CD4-positive, alpha-beta T cell treated with Interleukin-17A for 4 hours (primary cell): ENCODE measurements at regions not wholly inside any gene's neighbourhood (a gene's known extent, or its start where the extent isn't known, plus 50 kb on each side); places are given as distances from the start of the nearest gene placed in this dataset.

ENCODE experiments used
- DNase-seq: peaks from one replicate; pipeline ENCODE4 v3.0.0-alpha.2; 2020; ENCODE audit warnings: mixed read lengths

DNA sequence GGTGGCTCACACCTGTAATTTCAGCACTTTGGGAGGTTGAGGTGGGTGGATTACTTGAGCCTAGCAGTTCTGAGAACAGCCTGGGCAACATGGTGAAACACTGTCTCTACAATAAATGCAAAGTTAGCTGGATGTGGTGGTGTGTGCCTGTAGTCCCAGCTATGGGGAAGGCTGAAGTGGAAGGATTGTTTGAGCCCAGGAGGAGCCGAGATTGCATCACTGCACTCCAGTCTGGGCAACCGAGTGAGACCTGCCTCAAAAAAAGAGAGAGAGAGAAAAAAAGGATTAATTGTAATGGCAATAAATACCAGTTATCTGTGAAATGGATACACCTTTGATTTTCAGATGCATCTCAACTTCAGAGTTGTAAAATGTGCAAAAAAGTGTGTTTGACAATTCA, 58.8 kb downstream of the SPRY1 start:
- DNase-seq: no peak

DNA sequence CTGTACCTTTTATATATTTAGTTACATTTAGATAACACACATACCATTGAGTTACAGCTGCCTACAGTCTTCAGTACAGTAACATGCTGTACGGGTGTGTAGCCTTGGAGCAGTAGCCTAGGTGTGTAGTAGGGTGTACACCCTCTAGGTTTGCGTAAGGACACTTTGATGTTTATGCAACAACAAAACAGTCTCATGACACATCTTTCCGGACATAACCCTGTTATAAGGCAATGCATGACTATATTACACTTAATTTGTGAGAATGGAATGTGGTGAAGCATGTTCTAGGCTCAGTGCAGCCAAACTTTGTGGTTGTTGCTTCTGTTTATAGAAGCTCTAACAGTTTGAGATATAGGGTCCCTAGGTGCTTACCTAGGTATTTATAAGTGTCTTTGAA, 65.4 kb downstream of the SPRY1 start:
- DNase-seq: no peak

DNA sequence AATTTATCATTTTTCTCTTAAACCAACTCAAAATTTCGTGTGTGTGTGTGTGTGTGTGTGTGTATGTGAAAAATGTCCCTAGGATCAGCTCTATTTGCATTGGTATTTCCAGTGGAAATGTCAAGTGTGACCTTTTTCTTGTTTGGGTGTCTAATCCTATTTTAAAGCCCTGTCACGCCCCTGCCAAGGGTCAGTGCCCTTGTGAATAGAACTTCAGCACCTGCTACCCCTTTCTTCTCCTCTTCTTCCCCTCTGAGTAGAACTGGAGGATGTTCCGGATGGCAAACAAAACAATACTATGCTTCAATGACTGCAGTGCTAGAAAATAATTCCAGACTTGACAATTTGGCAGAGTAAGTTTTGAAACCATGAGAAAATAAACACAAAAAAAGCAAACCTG, 67.3 kb downstream of the SPRY1 start:
- DNase-seq: no peak

DNA sequence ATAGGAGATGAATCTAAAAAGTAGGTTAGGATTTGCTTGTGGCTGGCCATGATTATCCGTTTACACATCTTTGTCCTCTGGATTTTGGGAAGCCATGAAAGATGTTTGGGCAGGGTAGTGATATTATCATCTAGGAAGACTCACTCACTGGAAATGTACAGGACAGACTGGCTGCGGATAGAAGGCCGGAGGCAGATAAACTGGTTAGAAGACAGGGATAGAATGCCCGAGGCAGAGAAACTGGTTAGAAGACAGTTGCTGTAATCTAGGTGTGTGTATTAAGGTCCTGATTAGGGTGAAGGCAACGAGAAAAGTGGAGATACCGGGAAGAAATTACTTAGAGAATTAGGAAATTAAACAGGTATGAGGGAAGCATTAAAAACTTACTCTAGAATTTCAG, 68.8 kb downstream of the SPRY1 start:
- no peak for DNase-seq

DNA sequence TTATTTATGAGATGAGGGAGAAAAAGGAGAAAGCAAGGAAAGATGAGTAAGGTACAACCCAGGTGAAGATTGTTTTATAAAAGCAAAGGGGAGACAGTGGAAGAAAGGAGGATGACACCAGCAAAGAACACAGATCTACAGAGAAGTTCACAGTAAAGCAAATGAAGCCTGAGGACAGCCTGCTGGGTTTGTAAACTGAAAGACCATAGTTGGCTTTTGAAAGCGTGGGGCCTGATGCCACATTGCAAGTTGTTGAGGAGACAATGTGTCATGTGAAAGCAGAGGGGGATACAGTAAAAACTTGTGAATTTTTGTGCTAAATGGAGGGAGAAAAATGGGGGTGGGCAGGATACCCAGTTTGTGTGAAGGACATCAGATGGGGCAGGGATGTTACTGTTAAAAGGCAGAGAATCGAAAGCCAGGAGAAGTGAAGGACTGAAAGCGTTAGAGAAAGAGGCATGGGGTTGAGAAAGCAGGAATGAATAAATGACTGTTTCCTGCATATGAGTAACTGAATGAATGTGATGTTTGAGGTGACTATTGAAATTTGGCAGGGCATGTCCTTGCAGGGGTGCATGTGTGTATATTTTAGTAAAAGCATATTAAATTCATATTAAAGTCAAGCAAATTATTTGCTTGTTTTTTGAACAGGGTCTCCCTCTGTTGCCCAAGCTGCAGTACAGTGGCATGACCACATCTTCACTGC, 69.6 kb downstream of the SPRY1 start:
- DNase-seq: no peak

DNA sequence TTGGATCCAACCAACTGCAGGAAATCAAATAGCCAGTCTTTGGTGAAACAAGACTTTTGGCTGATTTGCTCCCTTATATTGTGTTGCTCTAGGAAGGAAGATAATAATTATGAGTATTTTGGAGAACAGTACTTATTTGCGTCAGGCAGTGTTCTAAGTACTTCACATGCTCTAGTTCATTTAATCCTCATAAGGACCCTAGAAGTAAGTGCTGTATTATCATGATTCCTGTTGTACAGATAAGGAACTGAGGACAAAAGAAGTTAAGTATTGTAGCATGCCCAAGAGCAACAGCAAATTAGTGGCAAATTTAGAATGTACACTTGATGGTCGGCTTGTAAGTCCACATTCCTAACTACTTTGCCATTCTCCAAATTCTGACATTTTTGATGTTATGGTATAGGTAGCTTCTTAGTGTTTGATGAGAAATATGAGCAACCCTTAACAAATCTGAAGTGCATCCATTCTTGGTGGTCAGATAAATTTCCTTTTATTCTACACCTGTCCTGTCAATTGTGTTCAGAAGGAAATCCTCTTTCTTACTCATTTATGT, 72.0 kb downstream of the SPRY1 start:
- no peak for DNase-seq

DNA sequence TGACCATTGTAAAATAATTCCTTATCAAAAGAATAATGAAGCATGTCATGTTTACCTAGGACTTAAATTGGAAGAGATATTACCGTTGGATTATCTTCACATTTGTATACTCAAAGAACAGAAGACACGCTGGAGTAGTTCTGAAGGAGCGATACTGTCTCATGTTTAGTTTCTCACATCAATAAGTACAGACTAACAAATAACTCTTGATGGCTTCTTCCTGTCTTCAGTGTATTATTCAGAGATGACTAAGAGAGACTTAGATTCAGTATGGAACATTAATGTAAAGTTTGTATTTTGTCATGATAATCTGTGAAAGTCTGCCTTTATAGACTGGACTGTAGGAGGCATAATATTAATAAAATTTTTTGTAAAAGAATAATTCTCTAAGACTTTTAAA, 72.7 kb downstream of the SPRY1 start:
- no peak for DNase-seq

DNA sequence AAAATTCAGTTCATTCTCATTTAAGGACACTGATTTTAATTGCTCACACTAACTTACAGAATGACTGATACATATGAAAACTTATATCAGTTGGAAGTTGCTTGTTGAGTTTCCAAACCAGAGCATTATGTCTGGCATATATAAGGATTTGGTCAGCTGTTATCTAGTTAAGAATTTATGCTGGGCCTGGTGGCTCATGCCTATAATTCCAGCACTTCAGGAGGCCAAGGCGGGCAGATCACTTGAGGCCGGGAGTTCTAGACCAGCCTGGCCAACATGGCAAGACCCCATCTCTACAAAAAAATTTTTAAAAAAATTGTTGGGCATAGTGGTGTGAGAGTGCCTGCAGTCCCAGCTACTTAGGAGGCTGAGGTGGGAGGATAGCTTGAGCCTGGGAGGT, 73.1 kb downstream of the SPRY1 start:
- DNase-seq: no peak

DNA sequence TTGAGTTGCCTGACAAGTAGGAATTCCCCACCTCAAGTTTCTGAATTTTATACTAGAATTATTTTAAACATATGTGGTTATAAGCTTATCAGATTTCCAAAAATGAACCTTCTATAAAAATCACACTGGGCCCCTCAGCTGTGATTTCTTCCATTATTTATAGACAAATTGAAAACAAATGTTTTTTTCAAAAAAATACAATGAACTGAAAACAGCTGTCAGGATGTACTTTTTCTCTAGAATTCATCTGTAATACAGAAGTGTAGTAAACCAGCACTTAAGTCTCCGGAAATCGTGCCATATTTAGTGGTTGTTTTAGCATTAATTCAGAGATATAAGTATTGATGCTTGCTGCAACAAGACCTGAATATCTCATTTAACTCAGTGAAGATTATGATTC, 74.0 kb downstream of the SPRY1 start:
- no peak for DNase-seq

DNA sequence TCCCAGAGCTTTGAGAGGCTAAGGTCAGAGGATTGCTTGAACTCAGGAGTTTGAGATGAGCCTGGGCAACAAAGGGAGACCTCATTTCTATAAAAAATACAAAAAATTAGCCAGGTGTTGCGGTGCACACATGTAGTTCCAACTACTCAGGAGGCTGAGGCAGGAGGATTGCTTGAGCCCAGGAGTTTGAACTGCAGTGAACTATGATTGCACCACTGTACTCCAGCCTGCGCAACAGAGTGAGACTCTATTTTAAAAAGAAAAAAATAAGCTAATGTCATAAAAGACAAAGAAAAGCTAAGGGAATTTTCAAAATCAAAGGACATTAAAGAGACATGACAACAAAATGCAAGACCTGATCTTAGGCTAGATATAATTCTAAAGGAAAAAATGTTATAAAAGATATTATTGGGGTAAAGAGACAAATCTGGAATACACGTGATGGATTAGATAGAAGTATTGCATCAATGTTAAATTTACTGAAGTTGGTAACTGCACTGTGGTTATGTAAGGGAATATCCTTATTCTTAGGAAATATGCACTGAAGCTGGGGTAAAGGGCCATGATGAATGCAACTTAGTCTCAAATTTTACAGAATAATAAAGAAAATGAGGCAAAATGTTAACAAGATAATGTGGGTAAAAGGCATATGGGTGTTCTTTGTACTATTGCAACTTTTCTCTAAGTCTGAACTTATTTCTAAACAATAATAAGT, 75.2 kb downstream of the SPRY1 start:
- no peak for DNase-seq

DNA sequence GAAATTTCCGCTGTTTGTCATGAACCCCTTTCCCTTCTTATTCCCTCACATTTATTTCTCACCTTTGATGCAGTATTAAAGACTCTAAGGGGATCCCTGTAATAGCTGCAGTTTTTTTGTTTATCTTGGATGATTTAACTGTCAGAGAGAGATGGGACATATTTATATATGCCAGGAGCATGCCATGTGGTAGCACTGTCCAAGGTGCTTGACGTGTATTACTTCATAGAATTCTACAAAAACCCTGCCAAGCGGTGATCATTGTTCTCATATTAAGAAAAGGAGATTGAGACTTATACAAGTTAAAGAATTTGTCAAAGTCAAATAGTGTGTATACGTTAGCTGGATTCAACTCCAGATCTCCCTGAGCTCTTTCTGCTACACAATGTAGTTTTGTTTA, 78.2 kb downstream of the SPRY1 start:
- no peak for DNase-seq

DNA sequence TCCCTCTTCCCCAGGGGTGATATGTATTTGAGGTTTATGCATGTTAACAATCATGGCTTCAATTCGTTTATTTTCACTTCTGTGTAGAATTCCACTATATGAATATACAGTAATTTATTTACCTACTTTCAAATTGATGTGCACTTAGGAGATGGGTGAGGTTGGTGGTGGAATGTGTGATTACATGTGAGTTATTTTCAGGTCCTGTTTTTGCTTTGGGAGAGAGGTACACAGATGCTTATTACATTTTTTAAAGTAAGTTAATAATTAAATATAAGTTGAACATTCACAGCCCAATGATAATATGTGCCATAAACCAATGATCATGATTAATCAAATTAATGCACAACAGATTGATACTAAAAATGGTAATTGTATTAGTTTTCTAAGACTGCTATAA, 79.5 kb downstream of the SPRY1 start:
- DNase-seq: no peak

DNA sequence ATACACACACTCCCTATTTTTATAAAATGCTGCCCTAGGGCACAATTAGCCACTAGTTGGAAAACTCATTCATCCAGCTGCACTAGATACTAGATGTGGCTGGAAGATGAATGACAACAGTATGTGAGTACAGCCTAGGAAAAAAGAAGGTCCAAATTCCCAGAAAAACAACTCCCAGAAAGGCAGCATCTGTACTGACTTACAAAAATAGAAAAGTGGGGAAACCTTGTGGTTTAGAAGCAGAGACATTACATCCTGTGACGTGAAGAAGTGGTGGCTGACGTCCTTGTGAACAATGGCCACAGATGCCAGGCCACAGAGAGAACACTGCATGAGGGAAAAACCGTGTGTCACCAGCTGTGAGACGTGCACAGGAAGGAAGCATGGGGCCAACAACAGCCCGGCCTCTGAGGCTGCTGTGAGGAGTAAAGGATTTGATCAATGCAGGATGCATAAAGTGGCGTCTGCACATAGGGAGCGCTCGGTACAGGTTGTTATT, 81.2 kb downstream of the SPRY1 start:
- peak; percentile 8 for DNase-seq

DNA sequence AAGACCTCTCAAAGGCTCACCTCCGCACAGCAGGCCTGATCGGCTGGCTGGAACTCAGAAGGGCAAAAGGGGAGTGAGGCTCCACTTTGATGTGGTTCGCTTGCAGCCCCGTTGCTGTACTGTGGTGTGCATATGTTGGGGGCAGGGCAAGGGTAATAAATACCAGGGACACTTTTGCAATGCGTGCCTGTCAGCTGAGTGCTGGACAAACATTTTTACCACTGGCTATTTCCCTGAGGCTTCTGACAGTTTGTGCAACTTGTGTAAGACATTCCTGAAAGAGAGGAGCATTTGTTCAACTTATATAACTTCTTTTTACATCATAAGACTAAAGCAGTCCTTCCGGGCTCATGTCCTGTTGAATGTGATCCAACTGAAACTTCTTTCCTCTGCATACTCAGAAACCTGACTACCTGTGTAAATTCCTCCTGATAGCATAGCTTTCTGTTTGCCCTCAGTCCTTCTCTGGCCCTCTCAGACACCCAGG, 82.3 kb downstream of the SPRY1 start:
- no peak for DNase-seq

DNA sequence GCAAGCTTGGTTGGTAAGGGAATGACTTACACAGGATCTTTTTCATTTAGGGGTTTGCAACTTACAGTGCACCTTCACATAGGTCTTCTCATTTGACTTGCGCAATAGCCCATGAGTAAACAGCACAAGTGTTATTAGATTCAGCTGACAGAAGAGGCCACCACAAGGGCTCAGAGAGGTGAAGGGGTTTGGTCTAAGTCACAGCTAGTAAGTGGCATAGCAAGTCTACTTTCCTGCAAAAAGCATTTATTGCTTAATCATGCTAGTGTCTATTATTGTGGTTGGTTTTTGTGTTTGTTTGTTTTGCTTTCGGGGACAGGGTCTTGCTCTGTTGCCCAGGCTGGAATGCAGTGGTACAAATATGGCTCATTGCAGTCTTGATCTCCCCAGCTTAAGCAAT, 83.3 kb downstream of the SPRY1 start:
- DNase-seq: no peak

DNA sequence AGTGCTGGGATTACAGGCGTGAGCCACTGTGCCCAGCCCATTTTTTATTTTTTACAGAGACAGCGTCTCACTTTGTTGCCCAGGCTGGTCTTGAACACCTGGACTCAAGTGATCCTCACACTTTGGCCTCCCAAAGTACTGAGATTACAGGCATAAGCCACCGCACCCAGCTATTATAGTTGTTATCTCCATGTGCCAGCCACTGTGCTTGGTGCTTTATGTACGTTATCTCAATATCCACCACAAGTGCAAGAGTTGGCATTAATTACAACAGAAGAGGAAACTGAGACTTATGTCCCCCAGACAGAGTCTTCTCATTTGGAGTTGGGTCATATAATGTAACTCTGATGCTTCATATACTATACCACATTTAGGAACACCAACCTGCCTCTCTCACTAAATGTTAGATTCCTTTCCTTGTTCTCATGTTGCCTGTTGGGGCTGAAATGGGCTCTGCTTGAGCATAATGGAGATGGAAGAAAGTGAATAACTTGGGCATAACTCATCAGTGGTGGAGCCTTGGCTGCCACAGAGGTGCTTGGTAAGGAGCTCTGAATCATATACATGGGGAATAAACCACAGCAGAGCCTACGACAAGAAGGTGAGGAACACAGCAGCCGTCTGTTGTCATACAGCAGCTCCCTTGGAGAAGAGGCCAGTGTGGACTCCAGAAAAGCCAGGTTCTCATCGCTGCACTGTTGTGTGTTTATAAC, 84.3 kb downstream of the SPRY1 start:
- no peak for DNase-seq

DNA sequence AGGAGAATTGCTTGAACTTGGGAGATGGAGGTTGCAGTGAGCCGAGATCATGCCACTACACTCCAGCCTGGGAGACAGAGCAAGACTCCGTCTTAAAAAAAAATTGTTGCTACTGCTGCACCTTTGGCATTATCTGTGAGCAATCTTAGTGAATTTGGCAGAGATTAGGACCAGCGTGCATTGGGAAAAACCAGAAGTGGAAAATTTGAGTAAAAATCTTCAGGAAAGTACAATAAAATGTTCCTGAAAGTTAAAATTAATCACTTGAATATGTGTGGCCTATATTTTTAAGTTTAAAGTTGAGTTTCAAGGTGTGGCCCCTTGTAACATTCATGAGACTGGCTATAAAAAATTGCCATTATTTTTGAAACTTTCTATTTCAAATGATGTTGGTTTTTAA, 85.1 kb downstream of the SPRY1 start:
- no peak for DNase-seq

DNA sequence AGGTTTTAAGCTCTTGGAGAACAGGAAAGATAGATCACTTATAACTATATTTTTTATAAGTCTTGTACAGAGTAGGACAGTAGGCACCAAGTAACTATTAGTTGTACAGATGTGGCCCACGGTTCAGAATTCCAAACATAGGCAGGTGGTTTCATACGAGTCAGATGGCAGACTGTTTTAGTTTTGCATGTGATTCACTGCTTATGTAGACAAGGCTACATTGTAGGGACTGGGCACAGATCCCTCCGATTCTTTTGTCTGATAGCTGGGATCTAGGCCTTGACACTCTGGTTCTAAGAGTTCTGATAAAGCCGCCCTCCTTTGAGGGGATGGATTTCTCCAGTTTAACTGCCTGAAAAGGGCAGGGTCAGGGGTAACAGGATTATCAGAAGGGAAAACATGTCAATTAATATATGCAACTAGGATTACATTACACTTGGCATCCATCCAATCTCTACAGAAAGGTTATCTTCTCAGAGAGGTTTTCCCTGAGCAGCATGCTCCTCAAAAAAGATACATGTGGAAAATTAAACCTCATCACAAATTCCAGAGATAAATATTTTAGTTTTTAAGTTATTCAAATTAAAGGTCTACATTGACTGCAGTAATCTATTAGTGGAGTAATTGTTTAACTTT, 87.8 kb downstream of the SPRY1 start:
- no peak for DNase-seq

DNA sequence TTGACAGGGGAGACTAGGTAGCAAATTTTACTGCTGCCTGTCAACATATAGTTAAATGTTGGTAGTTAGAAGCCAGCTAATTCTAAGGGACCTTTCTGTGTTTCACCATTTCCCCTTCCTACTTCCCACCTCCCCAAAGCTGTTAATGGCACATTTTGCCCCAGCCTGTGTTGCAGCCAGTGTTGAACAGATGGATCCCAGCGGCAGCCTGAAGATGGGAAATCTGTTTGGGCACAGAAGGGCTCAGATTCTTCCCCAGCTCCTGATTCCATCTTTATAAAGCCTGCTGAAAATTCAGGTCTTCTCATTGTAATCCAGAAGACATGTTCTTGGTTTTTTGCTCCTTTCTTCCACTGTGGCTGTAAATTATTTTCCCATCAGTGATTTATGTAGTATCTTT, 89.0 kb downstream of the SPRY1 start:
- DNase-seq: no peak

DNA sequence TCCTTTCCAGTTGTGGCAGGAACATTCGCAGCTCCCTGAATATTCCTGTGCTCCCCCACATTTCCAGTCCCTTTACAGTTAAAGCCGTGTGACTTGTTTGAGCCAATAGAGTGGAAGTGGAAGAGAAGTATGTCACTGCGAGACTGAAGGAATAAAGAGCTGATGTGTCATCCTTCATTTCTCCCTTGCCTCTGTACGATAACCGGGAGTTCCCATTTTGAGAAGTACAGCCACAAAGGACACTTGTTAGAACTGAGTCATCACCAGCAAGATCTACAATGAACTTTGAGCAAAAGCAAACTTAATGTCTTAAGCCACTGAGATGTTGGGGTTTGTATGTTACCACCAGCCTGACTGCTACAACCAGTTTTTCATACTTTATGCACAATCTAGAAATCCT, 92.3 kb downstream of the SPRY1 start:
- no peak for DNase-seq

DNA sequence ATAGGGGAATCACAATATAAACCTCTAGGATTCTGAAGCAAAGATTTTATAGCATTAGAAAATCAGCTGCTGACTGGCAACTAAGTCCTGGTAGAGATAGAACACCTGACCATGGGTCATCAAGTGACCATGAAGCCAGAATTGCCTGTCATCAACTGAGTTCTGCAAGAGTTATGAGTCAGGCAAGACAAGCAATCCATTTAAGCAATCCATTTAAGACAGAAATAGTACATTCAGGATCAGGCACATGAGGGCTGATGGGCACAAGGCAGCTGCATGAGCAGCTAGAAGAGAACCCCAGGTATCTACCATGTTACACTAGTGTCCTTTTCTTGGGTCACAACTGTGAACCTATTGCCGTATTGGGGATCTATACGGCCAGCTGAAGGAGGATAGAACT, 98.9 kb downstream of the SPRY1 start:
- DNase-seq: no peak

DNA sequence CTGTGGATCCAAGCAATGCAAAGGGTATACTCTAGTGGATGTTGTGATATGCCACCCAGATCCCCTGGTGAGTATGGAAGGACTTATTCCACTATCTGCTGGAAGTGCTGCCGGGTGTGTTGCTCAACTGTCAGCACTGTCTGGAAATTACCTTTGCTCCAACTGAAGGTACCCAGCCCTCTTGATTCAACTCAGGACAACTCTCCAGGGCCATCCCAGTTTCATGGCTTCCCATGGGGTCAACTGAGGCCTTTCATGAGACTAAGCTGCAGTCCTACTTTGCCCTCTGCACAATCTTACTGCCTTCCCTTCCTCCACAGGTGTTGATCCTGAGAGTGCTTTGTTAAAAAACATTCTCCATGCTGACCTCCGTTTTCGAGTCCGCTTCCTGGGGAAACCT, 99.8 kb downstream of the SPRY1 start:
- DNase-seq: no peak

DNA sequence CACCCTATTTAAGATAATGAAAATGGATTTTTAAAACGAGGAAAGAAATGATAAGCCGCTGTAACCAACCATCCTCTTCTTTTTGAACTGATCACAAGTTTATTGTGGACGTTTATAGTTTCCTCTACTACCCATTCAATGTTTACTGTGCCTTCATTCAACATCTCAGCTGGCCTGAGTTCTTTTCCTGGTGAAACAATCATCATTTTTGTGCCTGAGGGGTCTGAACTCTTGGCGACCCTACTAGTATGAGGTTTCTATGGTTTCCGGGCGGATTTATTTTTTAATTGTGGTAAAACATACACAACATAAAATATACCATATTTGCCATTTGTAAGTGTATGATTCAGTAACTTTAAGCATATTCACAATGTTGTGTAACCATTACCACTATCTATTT, 100.7 kb downstream of the SPRY1 start:
- DNase-seq: no peak
